Heart left ventricle (tissue), 13 donors: ENCODE measurements at regions not wholly inside any gene's neighbourhood (a gene's known extent, or its start where the extent isn't known, plus 50 kb on each side); places are given as distances from the start of the nearest gene placed in this dataset.

Source experiments
- CTCF ChIP-seq, 12 donors: fragments of 200-600 bp; sonication (generic) in 4 of 12; IDR thresholded peaks; one replicate each; pipeline versions ENCODE4 v1.5.0 to v1.8.0; 2018 to 2022; ENCODE audit warnings: antibody characterized with exemption in 12 of 12, mild to moderate bottlenecking in 5 of 12
- POLR2A ChIP-seq, 2 donors: fragments of 450-650 bp; IDR thresholded peaks; one replicate each; pipeline ENCODE4 v1.6.1; 2017; ENCODE audit warnings: antibody characterized with exemption in 2 of 2, mild to moderate bottlenecking in 2 of 2, moderate library complexity in 2 of 2
- donor health status: ischemic (EF 13 %, LVEDD 7.1; RV severe dilation, severe dysfunction).
- donor health status: DM: no; HTN: yes; CAD: no.
- donor health status: DM: no; HTN: no; CAD: no.
- donor health status: ischemic (EF 25% LVEDD 6.9; RV normal size, moderate dysfunction).
- donor health status: ischemic (EF 25% LVEDD 5.7; RV mildly dilated, moderate dysfunction).
- donor health status: ischemic (EF 35%, LVEDD 5.7; RV mildly dilated, moderate dysfunction).
- donor health status: nonischemic (EF 11% LVEDD 7.7; RV severe dilation, severe dysfunction).
- donor health status: DM: yes; HTN: yes; CAD: no.
- donor health status: PGD.
- donor health status: ischemic (EF 29% LVEDD 5.4; RV normal size, mild dysfunction).
- donor health status: nonischemic (EF 23%, LVEDD 6.1; RV moderate dilation, normal function).

DNA sequence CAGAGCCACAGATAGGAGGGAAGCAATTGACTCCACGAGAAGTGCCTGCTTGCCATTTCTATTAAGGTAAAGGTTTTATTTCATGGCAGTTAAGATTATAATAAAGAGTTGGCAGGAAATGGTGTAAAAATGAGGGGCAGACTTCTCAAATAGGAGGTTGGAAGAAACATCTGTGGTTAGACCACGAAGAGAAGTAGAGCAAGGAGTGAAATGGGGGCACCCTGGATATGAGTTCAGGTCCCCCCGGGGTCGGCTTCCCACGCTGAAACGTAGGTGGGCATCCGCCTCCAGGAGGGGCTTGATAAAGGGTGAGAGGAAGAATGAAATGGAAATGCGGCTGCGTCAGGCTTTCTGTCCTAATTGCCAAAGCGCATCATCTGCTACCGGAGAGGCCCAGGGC is 209.1 kb downstream of the MAF start:
- TF ChIP-seq CTCF (IDR thresholded peaks at IDR 0.05) (no peak), POLR2A (IDR thresholded peaks at IDR 0.05) (no peak)
